NCI-H345 treated with DMSO at 0.1 percent for 48 hours (cell line): ENCODE measurements at regions not wholly inside any gene's neighbourhood (a gene's known extent, or its start where the extent isn't known, plus 50 kb on each side); places are given as distances from the start of the nearest gene placed in this dataset.
"Not testable (repeated sequence)": the region's sequence is repeated elsewhere in the genome, so short reads cannot be mapped to it uniquely, and the experiment has no call there.

Experiments
- DNase-seq: peaks from one replicate; lab custom pipeline; 2025; ENCODE audit not compliant: unreplicated experiment; lab: John Stamatoyannopoulos, UW

DNA sequence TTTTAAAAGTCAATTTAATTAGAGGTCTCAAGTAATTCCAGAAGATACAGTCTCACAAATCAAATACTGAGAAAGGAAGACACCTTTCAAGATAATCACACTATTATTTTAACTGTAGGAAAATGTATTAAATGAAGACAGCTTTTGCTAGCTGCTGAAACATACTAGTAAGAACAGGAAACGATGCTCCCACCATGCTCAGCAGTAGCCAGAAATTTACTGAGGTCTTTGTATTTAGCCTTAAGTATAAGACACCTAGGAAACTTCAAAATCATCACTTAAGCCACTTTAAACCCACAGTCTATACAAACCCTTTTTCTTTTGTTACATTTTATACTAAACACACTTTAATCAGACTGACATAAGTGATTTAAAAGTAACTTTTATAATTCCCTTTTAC is 72.7 kb upstream of the NPIPB12 start:
- DNase-seq = not testable (repeated sequence)

DNA sequence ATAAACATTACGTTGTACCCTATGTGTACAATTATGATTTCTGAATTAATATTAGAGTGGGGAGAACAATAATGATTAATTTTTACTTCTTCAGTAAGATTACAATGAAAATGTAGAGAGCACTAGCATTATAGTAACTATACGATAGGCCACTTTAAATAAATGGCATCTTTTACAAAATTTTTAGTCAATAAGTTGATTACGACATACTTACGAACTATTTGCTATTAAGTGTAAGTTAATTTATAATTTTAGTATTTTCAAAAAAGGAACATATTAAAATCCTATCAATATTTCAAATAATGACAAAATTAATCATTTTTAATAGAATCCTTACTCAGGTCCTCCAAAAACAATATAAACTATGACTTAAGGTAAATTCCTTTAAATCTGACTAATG is 75.6 kb upstream of the NPIPB12 start:
- DNase-seq = not testable (repeated sequence)

GRCh38 chr16:29591919-29592318 is 71.1 kb upstream of the SPN start:
- not testable (repeated sequence) for DNase-seq

DNA sequence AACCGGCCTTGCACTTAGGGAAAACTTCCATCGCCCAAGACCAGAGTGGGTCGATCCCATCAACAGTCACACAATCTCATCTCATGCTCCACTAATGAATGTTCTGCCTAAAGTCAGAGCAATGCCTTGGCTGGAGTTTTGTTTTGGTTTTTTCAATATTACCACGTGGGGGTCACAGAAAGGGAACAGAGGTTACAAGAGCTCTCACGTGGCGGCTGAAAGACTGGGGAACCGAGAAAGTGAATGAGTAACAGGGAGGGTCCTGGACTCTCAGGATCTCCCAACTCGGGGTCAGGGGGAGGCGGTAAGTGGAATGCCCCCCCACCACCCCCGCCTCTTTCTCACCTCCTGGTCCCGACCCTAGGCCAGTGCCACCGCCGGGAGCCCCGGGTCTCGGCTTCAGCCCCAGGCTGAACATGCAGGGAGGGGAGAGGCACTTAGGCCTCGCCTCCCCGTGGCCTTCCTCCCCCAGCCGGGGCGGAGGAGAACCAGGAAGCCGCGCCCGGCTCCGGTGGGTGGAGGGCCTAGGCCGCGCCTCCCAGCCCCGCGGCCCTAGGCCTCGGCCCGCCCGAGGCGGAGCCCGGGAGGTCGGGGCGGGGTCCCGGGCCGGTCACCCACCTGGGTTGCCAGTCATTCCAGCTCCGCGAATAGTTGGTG is 68.7 kb upstream of the SPN start:
- DNase-seq = not testable (repeated sequence)

GRCh38 chr16:29594926-29595838 is 67.9 kb upstream of the SPN start:
- peak; percentile 67 for DNase-seq

- not testable (repeated sequence) for DNase-seq
Measured at GRCh38 chr16:29597030-29597429, 66.0 kb upstream of the SPN start.

DNA sequence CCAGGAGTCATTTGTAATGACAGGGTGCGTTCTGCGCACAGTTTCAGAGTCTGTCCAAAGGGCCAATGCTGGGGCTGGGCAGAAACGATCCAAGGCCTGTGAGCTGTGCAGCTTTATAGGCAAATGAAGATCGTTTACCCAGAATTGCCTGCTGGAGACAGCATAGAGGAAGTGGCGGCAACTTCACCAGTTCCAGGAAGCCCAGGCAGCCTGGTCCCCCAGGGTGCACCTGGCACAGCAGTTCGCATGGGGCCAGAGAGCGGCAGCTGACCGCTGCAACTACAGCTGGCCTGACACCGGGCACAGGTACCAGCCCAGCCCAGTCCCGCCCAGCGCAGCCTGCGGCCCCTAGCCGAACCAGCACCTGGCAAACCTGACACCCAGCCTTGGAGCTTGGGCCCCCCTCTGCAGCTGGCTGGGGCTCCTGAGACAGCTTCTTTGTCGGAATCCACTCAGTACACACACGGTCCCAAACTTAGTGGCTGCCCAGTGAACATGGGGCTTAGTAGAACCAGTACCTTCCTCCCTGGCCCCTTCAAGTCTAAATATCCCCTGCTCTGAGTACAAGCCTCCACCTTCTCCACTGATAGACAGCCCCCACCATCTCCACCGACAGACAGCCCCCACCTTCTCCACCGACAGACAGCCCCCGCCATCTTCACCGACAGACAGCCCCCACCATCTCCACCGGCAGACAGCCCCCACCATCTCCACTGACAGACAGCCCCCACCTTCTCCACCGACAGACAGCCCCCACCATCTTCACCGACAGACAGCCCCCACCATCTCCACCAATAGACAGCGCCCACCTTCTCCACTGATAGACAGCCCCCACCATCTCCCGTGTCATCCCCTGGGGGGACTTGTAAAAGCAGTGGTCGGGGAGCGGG is 62.7 kb upstream of the SPN start:
- not testable (repeated sequence) for DNase-seq

- not testable (repeated sequence) for DNase-seq
Measured at GRCh38 chr16:29602247-29602625, 60.8 kb upstream of the SPN start.

- DNase-seq = not testable (repeated sequence)
Measured at GRCh38 chr16:29602683-29603088, 60.4 kb upstream of the SPN start.

DNA sequence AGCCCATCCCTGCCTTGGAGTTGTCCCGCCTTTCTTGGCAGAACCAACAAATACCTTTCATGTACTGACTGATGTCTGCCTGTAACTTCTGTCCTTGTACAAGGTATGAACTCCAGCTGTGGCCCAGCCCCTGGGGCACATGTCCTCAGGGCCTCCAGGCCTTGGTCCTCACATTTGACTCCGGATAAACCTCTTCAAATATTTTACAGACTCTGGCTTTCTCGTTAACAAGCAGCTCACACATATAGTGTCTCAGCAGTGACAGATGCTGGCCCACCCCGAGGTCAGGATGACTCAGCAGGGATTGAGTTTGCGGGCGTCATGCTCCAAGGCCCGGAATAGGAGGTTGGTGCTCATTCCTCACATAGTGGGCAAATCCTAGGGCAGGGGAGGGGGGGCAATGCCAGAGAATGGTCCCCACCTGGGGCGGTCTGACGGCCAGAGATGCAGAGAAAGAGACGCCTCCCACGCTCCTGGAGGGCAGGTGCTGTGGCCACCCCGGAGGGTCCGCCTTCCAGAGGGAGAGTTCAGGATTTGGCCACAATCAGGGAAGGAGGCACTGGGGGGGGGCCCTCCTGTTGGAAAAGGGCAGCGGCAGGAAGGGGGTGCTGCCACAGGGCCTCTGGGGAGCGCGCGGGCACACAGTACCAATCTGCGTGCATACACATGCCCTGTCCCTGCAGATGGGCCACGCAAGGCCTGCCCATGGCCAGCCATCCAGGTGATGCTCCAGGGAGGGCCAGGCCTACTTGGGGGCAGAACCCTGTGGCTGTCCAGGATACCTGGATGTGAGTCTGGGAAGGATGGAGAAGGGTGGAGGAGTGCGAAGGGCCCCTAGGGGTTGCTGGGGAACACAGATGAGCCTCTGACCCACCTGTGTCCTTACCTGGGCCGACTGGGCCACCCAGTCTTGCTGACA is 58.2 kb upstream of the SPN start:
- DNase-seq = not testable (repeated sequence)

DNA sequence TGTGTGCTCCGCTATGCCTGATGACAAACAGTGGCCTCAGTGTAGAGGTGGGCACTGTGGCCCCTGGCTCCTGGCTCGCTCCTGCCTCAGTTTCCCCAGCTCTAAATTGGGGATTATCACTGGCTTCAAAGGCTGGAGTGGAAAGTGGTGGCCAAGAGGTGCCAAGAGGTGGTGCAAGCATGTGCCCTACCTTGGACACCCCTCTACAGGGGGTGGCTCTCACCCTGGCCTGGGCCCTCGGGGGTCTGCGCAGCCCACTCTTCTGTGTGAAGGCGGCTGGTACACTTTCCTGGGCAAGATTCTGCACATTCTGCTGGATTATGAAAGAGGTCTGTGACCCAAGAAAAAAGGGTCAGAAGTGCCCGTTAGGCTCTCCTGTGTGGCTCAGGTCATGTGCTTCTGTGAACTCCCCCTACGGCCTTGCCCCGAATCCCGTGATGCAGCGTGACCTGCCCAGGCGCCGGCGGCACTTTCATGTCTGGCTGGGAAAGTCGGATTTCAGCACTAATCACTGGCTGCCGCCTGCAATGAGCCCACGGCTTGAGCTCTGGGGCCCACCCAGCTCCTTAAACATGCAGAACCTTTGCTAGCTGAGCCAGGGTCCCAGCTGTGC is 57.3 kb upstream of the SPN start:
- not testable (repeated sequence) for DNase-seq

DNA sequence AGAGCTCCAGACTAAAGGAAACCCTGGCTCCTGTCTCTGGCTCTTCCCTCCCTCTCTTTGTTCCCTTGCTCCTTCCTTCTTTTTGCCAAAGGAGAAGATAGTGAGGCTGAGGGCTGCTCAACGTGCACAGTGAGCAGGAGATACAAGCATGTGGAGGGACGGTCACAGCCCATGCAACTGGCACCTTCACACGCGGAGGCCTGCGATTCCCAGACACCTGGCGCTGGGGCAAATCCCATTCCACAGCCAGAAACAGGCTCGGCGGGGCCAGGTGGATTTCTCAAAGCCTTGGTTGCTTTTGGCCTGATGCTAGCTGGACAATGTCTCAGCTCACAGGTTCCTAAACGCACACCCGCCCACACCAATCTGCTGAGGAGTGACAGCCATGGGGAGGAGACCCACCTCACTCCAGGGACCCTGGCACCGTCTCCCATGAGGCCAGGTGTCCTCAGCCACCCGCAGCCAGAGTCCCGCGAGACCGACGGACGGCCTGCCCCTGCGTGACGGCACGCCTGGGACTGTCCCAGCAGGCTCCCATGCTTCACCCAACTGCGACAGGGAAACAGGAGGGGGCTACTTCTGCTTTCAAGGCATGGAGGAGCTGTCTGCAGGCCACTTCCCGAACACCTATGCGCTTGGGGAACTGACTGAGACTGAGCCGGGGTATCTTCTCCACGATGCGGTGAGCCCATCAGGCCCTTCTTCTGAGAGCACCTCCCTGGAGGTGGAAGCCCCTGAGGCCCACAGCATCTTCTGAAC is 56.2 kb upstream of the SPN start:
- not testable (repeated sequence) for DNase-seq

- not testable (repeated sequence) for DNase-seq
Measured at GRCh38 chr16:29607428-29607823, 55.6 kb upstream of the SPN start.

- not testable (repeated sequence) for DNase-seq
Measured at GRCh38 chr16:29612381-29613306, 50.4 kb upstream of the SPN start.
